Gastrocnemius medialis (tissue), 4 donors: ENCODE measurements at regions not wholly inside any gene's neighbourhood (a gene's known extent, or its start where the extent isn't known, plus 50 kb on each side); places are given as distances from the start of the nearest gene placed in this dataset.
"Not testable (repeated sequence)": the region's sequence is repeated elsewhere in the genome, so short reads cannot be mapped to it uniquely, and the experiment has no call there.

Experiments
- POLR2A ChIP-seq, 2 donors: fragments of 450-650 bp; IDR thresholded peaks; one replicate each; pipeline ENCODE4 v1.6.1; 2017; ENCODE audit warnings: antibody characterized with exemption in 2 of 2, mild to moderate bottlenecking in 2 of 2, moderate library complexity in 2 of 2
- TF ChIP-seq, protein P1 (sequence below), 5 experiments: fragments of 450-650 bp in 3 of 5; fragments of 200-600 bp in 2 of 5; sonication (generic) in 2 of 5; IDR thresholded peaks in 4 of 5; conservative IDR thresholded peaks in 1 of 5; 1 replicate in 4 of 5; 2 replicates in 1 of 5; pipeline ENCODE4 v1.5.1; 2016 to 2019; ENCODE audit warnings: antibody characterized with exemption in 5 of 5, mild to moderate bottlenecking in 3 of 5, moderate library complexity in 3 of 5

DNA sequence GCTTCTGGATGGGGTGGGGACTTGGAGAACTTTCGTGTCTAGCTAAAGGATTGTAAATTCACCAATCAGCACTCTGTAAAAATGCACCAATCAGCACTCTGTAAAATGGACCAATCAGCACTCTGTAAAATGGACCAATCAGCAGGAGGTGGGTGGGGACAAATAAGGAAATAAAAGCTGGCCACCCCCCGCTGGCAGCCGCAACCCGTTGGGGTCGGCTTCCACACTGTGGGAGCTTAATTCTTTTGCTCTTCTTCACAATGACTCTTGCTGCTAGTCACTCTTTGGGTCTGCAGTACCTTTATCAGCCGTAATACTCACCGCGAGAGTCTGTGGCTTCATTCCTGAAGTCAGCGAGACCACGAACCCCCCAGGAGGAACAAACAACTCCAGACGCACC lies 623.1 kb downstream of the DSC3 start:
- TF ChIP-seq, protein P1, sequence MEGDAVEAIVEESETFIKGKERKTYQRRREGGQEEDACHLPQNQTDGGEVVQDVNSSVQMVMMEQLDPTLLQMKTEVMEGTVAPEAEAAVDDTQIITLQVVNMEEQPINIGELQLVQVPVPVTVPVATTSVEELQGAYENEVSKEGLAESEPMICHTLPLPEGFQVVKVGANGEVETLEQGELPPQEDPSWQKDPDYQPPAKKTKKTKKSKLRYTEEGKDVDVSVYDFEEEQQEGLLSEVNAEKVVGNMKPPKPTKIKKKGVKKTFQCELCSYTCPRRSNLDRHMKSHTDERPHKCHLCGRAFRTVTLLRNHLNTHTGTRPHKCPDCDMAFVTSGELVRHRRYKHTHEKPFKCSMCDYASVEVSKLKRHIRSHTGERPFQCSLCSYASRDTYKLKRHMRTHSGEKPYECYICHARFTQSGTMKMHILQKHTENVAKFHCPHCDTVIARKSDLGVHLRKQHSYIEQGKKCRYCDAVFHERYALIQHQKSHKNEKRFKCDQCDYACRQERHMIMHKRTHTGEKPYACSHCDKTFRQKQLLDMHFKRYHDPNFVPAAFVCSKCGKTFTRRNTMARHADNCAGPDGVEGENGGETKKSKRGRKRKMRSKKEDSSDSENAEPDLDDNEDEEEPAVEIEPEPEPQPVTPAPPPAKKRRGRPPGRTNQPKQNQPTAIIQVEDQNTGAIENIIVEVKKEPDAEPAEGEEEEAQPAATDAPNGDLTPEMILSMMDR (IDR thresholded peaks at IDR 0.05 in 4 of 5, conservative IDR thresholded peaks at IDR 0.05 in 1 of 5), result not testable (repeated sequence)
- TF ChIP-seq POLR2A (IDR thresholded peaks at IDR 0.05), result not testable (repeated sequence)
